Lower leg skin (tissue), 4 donors: ENCODE measurements at regions not wholly inside any gene's neighbourhood (a gene's known extent, or its start where the extent isn't known, plus 50 kb on each side); places are given as distances from the start of the nearest gene placed in this dataset.

Experiments used
- DNase-seq, 2 donors: peaks; one replicate each; pipeline ENCODE4 v3.0.0-alpha.2; 2019; ENCODE audit warnings: low spot score in 2 of 2
- H3K4me3 ChIP-seq: fragments of 200-600 bp; sonication (generic); 2 replicates; pipeline ENCODE4 v1.5.1; 2017; ENCODE audit warnings: mild to moderate bottlenecking, low read depth; ENCODE audit not compliant: poor library complexity, severe bottlenecking
- CTCF ChIP-seq, 3 donors: fragments of 450-650 bp; IDR thresholded peaks; one replicate each; pipeline ENCODE4 v1.5.1; 2016; ENCODE audit warnings: antibody characterized with exemption in 3 of 3, mild to moderate bottlenecking in 3 of 3, moderate library complexity in 2 of 3
- POLR2A ChIP-seq, 2 donors: fragments of 450-650 bp; IDR thresholded peaks; one replicate each; pipeline ENCODE4 v1.6.1; 2016 to 2017; ENCODE audit warnings: antibody characterized with exemption in 2 of 2, mild to moderate bottlenecking in 1 of 2, moderate library complexity in 1 of 2
- WGBS, 2 donors: methylation state at CpG; one replicate each; pipeline ENCODE4 v1.1.5; 2018; 5-methylcytosine and 5-hydroxymethylcytosine counted together
- intact Hi-C: fragments of 100-400 bp; cut with DNase I; formaldehyde crosslinking; loops from one replicate; pipeline ENCODE4 v1.15.0; 2023; ENCODE audit warnings: low total_unique reads

GRCh38 chr17:77470800-77471733 lies 330.3 kb downstream of the SEC14L1 start:
- WGBS, 2 donors: 65 to 75% methylated on average over 8 to 9 of the region's 9 CpGs
- H3K4me3 ChIP-seq: no peak overlapping the region
- intact Hi-C loops: no loop called here
- no peak for TF ChIP-seq POLR2A (IDR thresholded peaks at IDR 0.05)
- TF ChIP-seq CTCF (IDR thresholded peaks at IDR 0.05): no peak
- no peak for DNase-seq

- no peak overlapping the region for H3K4me3 ChIP-seq
- no peak for DNase-seq
- 9 to 10% methylated on average over 12 of the region's 12 CpGs for WGBS, 2 donors
- intact Hi-C loops: no loop called here
- no peak for TF ChIP-seq POLR2A (IDR thresholded peaks at IDR 0.05)
- TF ChIP-seq CTCF (IDR thresholded peaks at IDR 0.05): no peak
Observed at GRCh38 chr17:77471984-77472461, 331.3 kb downstream of the SEC14L1 start.

- DNase-seq: no peak
- intact Hi-C loops: no loop called here
- no peak overlapping the region for H3K4me3 ChIP-seq
- no peak for TF ChIP-seq POLR2A (IDR thresholded peaks at IDR 0.05)
- TF ChIP-seq CTCF (IDR thresholded peaks at IDR 0.05): no peak
- WGBS, 2 donors: 54 to 56% methylated on average over 10 of the region's 10 CpGs
Observed at GRCh38 chr17:77472468-77473310, 331.9 kb downstream of the SEC14L1 start.

- DNase-seq: no peak
- intact Hi-C loops: no loop called here
- 71 to 77% methylated on average over 6 of the region's 6 CpGs for WGBS, 2 donors
- no peak overlapping the region for H3K4me3 ChIP-seq
- no peak for TF ChIP-seq POLR2A (IDR thresholded peaks at IDR 0.05)
- no peak for TF ChIP-seq CTCF (IDR thresholded peaks at IDR 0.05)
Observed at GRCh38 chr17:77473615-77474226, 333.0 kb downstream of the SEC14L1 start.

GRCh38 chr17:77474292-77474988 lies 333.7 kb downstream of the SEC14L1 start:
- no peak for DNase-seq
- WGBS, 2 donors: 76 to 79% methylated on average over 10 to 12 of the region's 12 CpGs
- TF ChIP-seq CTCF (IDR thresholded peaks at IDR 0.05) (no peak), POLR2A (IDR thresholded peaks at IDR 0.05) (no peak)
- no peak overlapping the region for H3K4me3 ChIP-seq
- intact Hi-C loops: no loop called here
